Parathyroid adenoma (tissue), 2 donors: ENCODE measurements at regions not wholly inside any gene's neighbourhood (a gene's known extent, or its start where the extent isn't known, plus 50 kb on each side); places are given as distances from the start of the nearest gene placed in this dataset.

Source experiments
- H2AFZ ChIP-seq: fragments of 300-600 bp; sonication (generic); one replicate; pipeline ENCODE4 v1.7.0; 2017; ENCODE audit warnings: antibody characterized with exemption, mild to moderate bottlenecking
- H3K27ac ChIP-seq: fragments of 300-600 bp; sonication (generic); one replicate; pipeline ENCODE4 v1.7.0; 2017
- H3K27me3 ChIP-seq: fragments of 300-600 bp; sonication (generic); one replicate; pipeline ENCODE4 v1.7.0; 2017; ENCODE audit warnings: low read length; ENCODE audit not compliant: control insufficient read depth, insufficient read depth
- H3K36me3 ChIP-seq: fragments of 300-600 bp; sonication (generic); one replicate; pipeline ENCODE4 v1.7.0; 2017; ENCODE audit warnings: low read length; ENCODE audit not compliant: control insufficient read depth, insufficient read depth
- H3K4me1 ChIP-seq: fragments of 300-600 bp; sonication (generic); one replicate; pipeline ENCODE4 v1.7.0; 2017; ENCODE audit warnings: control low read depth
- H3K4me2 ChIP-seq: fragments of 300-600 bp; sonication (generic); one replicate; pipeline ENCODE4 v1.7.0; 2017; ENCODE audit warnings: low read length
- H3K4me3 ChIP-seq: fragments of 300-600 bp; sonication (generic); one replicate; pipeline ENCODE4 v1.7.0; 2017; ENCODE audit warnings: low read depth, low read length
- H3K79me2 ChIP-seq: fragments of 300-600 bp; sonication (generic); one replicate; pipeline ENCODE4 v1.7.0; 2017; ENCODE audit warnings: control low read depth
- H3K9ac ChIP-seq: fragments of 300-600 bp; sonication (generic); one replicate; pipeline ENCODE4 v1.7.0; 2017; ENCODE audit warnings: mild to moderate bottlenecking
- H3K9me3 ChIP-seq: fragments of 300-600 bp; sonication (generic); one replicate; pipeline ENCODE4 v1.7.0; 2017; ENCODE audit warnings: low read length; ENCODE audit not compliant: control insufficient read depth
- TF ChIP-seq, protein P1 (sequence below): fragments of 300-600 bp; sonication (generic); IDR thresholded peaks from one replicate; pipeline ENCODE4 v1.7.0; 2017; ENCODE audit warnings: antibody characterized with exemption, mild to moderate bottlenecking
- donor health status: primary hyperparathyroidism.

DNA sequence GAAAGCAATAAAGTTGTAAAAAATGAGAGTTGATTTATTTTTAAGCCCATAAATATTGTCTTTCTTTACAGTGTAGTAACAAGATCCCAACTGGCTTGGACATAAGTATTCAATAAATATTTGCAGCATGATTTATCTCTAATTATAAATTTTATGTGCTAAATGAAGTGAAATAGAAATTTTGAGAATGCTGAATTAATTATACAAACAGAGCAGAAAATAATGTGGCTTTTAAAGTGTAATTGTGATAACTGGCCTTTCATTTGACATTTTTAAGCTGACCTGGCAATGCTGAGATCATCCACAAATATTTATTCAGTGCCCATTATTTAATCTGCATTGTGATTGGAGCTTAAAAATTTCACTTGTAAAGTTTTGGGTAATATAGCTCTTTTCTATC, 201.6 kb upstream of the NAV3 start:
- Histone ChIP-seq H3K27ac (no peak overlapping the region), H3K4me1 (no peaks in the 10 kb centered on the region), H3K4me3 (no peak overlapping the region), H3K4me2 (no peak overlapping the region), H3K9me3 (no peaks in the 10 kb centered on the region), H3K27me3 (no peaks in the 10 kb centered on the region), H2AFZ (no peak overlapping the region), H3K79me2 (no peaks in the 10 kb centered on the region), H3K36me3 (no peaks in the 10 kb centered on the region), H3K9ac (no peak overlapping the region)
- TF ChIP-seq, protein P1, sequence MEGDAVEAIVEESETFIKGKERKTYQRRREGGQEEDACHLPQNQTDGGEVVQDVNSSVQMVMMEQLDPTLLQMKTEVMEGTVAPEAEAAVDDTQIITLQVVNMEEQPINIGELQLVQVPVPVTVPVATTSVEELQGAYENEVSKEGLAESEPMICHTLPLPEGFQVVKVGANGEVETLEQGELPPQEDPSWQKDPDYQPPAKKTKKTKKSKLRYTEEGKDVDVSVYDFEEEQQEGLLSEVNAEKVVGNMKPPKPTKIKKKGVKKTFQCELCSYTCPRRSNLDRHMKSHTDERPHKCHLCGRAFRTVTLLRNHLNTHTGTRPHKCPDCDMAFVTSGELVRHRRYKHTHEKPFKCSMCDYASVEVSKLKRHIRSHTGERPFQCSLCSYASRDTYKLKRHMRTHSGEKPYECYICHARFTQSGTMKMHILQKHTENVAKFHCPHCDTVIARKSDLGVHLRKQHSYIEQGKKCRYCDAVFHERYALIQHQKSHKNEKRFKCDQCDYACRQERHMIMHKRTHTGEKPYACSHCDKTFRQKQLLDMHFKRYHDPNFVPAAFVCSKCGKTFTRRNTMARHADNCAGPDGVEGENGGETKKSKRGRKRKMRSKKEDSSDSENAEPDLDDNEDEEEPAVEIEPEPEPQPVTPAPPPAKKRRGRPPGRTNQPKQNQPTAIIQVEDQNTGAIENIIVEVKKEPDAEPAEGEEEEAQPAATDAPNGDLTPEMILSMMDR, result no peak

DNA sequence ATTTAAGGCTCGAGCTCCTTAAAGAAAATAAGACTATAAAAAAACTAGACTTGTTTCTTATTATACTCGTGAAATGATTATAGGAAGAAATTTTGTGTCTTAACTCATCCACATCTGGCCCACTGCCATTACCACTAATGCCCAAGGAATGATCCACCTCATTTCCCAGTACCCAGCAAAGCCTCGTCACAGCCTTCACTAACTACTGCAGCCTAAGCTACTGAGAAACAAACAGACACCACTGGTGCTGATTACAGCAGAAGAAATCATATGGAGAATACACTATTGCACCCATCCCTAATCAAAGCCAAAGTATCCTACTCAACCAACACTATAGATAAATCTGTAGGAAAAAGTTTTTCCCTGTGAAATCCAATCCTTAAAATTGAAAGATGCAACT, 205.3 kb upstream of the NAV3 start:
- Histone ChIP-seq H3K4me1 (no peaks in the 10 kb centered on the region), H3K27me3 (no peaks in the 10 kb centered on the region), H3K9ac (no peak overlapping the region), H3K36me3 (no peaks in the 10 kb centered on the region), H2AFZ (no peak overlapping the region), H3K79me2 (no peaks in the 10 kb centered on the region), H3K4me2 (no peak overlapping the region), H3K4me3 (no peak overlapping the region), H3K9me3 (no peaks in the 10 kb centered on the region), H3K27ac (no peak overlapping the region)
- TF ChIP-seq, protein P1, result no peak

DNA sequence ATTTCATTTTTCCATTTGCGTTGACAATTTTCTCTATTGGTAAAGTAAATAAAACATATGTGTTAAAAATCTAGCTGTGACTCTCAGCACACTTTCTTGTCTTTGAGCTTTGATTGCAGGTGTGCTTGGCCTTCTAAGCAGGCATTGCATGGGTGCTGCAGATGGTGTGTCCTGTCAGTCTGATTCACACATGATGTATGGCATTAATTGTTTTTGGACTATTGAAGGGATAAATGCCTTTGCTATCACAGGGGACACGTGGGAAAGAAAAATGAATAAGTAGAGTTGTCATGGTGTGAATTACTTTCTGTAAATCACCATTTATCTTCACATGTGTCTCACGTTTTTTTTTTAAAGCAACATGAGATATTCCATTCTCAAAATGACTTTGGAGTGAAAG, 211.3 kb upstream of the NAV3 start:
- H3K9ac ChIP-seq, result no peak overlapping the region
- TF ChIP-seq, protein P1, result no peak
- no peaks in the 10 kb centered on the region for H3K4me1 ChIP-seq
- no peaks in the 10 kb centered on the region for H3K9me3 ChIP-seq
- no peak overlapping the region for H3K27ac ChIP-seq
- no peak overlapping the region for H3K4me3 ChIP-seq
- no peak overlapping the region for H2AFZ ChIP-seq
- H3K4me2 ChIP-seq, result no peak overlapping the region
- no peaks in the 10 kb centered on the region for H3K36me3 ChIP-seq
- H3K27me3 ChIP-seq, result no peaks in the 10 kb centered on the region
- H3K79me2 ChIP-seq, result no peaks in the 10 kb centered on the region

DNA sequence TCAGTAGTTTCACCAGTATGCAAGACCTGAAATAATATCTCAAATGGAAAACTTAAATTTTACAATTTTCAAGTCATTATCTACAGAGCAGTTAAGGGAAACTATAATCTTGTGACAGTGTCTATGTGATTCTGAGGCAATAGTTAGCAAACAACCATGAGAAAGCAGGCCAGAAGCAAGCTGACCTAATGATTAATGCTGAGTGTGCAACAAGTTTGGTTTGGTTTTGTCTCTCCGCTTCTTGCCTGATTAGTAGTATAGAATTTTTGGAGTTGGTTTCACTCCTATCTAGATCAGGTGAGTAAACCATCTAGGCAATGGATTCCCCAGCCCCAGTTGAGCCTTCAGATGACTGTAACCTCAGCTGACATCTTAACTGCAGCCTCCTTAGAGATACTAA, 212.9 kb upstream of the NAV3 start:
- Histone ChIP-seq H3K4me1 (no peaks in the 10 kb centered on the region), H3K36me3 (no peaks in the 10 kb centered on the region), H3K27me3 (no peaks in the 10 kb centered on the region), H3K4me2 (no peak overlapping the region), H3K27ac (no peak overlapping the region), H3K4me3 (no peak overlapping the region), H3K9ac (no peak overlapping the region), H3K9me3 (no peaks in the 10 kb centered on the region), H3K79me2 (no peaks in the 10 kb centered on the region), H2AFZ (no peak overlapping the region)
- TF ChIP-seq, protein P1, result no peak

DNA sequence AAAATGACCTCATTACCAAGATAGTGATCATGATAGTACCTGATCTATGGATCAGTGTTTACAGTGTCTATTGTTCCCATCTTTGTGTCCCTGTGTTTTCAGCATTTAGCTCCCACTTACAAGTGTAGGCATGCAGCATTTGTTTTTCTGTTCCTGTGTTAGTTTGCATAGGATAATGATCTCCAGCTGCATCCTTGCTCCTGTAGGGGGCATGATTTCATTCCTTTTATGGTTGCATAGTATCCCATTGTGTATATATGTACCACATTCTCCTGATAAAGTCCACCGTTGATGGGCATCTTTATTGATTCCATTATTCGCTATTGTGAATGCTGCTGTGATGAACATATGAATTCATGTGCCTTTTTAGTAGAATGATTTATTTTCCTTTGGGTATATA, 215.4 kb upstream of the NAV3 start:
- Histone ChIP-seq H3K27me3 (no peaks in the 10 kb centered on the region), H3K79me2 (no peaks in the 10 kb centered on the region), H3K4me1 (no peaks in the 10 kb centered on the region), H3K9ac (no peak overlapping the region), H3K36me3 (no peaks in the 10 kb centered on the region), H3K4me3 (no peak overlapping the region), H3K27ac (no peak overlapping the region), H2AFZ (no peak overlapping the region), H3K9me3 (no peaks in the 10 kb centered on the region), H3K4me2 (no peak overlapping the region)
- TF ChIP-seq, protein P1, result no peak
